Kidney (tissue), 13 donors: ENCODE measurements at regions not wholly inside any gene's neighbourhood (a gene's known extent, or its start where the extent isn't known, plus 50 kb on each side); places are given as distances from the start of the nearest gene placed in this dataset.
A peak's percentile ranks its signal among the peaks of the same experiment; 100 is the strongest.

Experiments
- DNase-seq, 5 donors: peaks; one replicate each; pipeline ENCODE4 v3.0.0-alpha.2; 2013 to 2020
- FAIRE-seq: peaks from 2 replicates; lab custom pipeline; 2012; peaks lifted over from hg19 to GRCh38; lab: Jason Lieb, UNC
- H3K27ac ChIP-seq, 2 donors: one replicate each; pipeline ENCODE4 v1.7.0; 2013; ENCODE audit warnings: low read depth in 2 of 2, low read length in 2 of 2, inconsistent platforms in 1 of 2
- H3K27me3 ChIP-seq: one replicate; pipeline ENCODE4 v1.7.1; 2013; ENCODE audit warnings: low read length, inconsistent platforms; ENCODE audit not compliant: control insufficient read depth, insufficient read depth
- H3K36me3 ChIP-seq, 3 donors: one replicate each; pipeline versions ENCODE4 v1.7.0 to v1.7.1; 2013; ENCODE audit warnings: low read length in 3 of 3, control low read depth in 1 of 3, inconsistent platforms in 1 of 3; ENCODE audit not compliant: insufficient read depth in 3 of 3, control insufficient read depth in 2 of 3
- H3K4me1 ChIP-seq, 3 donors: one replicate each; pipeline versions ENCODE4 v1.7.0 to v1.7.1; 2013; ENCODE audit warnings: low read length in 3 of 3, inconsistent platforms in 1 of 3, low read depth in 1 of 3; ENCODE audit not compliant: control insufficient read depth in 2 of 3, insufficient read depth in 2 of 3
- H3K4me3 ChIP-seq, 3 donors: one replicate each; pipeline versions ENCODE4 v1.7.0 to v1.8.1; 2013; ENCODE audit warnings: low read length in 3 of 3, control low read depth in 1 of 3, inconsistent platforms in 1 of 3
- H3K9ac ChIP-seq, 3 donors: one replicate each; pipeline versions ENCODE4 v1.7.0 to v1.7.1; 2013; ENCODE audit warnings: low read length in 3 of 3, control low read depth in 1 of 3, inconsistent platforms in 1 of 3
- H3K9me3 ChIP-seq, 3 donors: one replicate each; pipeline versions ENCODE4 v1.7.0 to v1.7.1; 2013; ENCODE audit warnings: low read length in 3 of 3, control low read depth in 1 of 3, inconsistent platforms in 1 of 3; ENCODE audit not compliant: control insufficient read depth in 2 of 3, insufficient read depth in 1 of 3
- intact Hi-C: fragments of 100-400 bp; cut with DNase I; formaldehyde crosslinking; loops from one replicate; pipeline ENCODE4 v1.11.1; 2022
- TF ChIP-seq, protein P1 (sequence below): IDR thresholded peaks from 3 replicates; pipeline ENCODE4 v1.5.1; 2012; ENCODE audit warnings: mild to moderate bottlenecking, moderate library complexity, borderline replicate concordance; ENCODE audit not compliant: insufficient read depth; ENCODE audit errors: extremely low read depth
- donor health status: control.
- donor health status: control.
- donor health status: control.
- donor health status: control.
- donor health status: control.
- donor health status: DM: yes; HTN: yes; CAD: no.
- donor health status: Normal renal cell carcinoma (clear cell type).

GRCh38 chr1:30197639-30198450, 525.5 kb downstream of the MATN1 start:
- no peaks in the 10 kb centered on the region for H3K4me1 ChIP-seq
- no peak for FAIRE-seq
- H3K4me3 ChIP-seq = no peak overlapping the region
- TF ChIP-seq, protein P1, sequence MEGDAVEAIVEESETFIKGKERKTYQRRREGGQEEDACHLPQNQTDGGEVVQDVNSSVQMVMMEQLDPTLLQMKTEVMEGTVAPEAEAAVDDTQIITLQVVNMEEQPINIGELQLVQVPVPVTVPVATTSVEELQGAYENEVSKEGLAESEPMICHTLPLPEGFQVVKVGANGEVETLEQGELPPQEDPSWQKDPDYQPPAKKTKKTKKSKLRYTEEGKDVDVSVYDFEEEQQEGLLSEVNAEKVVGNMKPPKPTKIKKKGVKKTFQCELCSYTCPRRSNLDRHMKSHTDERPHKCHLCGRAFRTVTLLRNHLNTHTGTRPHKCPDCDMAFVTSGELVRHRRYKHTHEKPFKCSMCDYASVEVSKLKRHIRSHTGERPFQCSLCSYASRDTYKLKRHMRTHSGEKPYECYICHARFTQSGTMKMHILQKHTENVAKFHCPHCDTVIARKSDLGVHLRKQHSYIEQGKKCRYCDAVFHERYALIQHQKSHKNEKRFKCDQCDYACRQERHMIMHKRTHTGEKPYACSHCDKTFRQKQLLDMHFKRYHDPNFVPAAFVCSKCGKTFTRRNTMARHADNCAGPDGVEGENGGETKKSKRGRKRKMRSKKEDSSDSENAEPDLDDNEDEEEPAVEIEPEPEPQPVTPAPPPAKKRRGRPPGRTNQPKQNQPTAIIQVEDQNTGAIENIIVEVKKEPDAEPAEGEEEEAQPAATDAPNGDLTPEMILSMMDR = no peak
- H3K36me3 ChIP-seq = no peaks in the 10 kb centered on the region
- H3K27me3 ChIP-seq = no peaks in the 10 kb centered on the region
- peak in 2 of 5 donors; percentile 29 to 56 for DNase-seq
- H3K9me3 ChIP-seq = no peaks in the 10 kb centered on the region
- H3K9ac ChIP-seq = no peak overlapping the region
- H3K27ac ChIP-seq = no peak overlapping the region
- intact Hi-C loops = no loop called here

- H3K27me3 ChIP-seq = no peaks in the 10 kb centered on the region
- no peak overlapping the region for H3K27ac ChIP-seq
- H3K9me3 ChIP-seq = no peaks in the 10 kb centered on the region
- no peak overlapping the region for H3K4me3 ChIP-seq
- H3K36me3 ChIP-seq = no peaks in the 10 kb centered on the region
- FAIRE-seq = no peak
- intact Hi-C loops = no loop called here
- DNase-seq = no peak
- H3K4me1 ChIP-seq = no peaks in the 10 kb centered on the region
- H3K9ac ChIP-seq = no peak overlapping the region
- TF ChIP-seq, protein P1 = no peak
These were observed 526.3 kb downstream of the MATN1 start for GRCh38 chr1:30196872-30197638.

DNA sequence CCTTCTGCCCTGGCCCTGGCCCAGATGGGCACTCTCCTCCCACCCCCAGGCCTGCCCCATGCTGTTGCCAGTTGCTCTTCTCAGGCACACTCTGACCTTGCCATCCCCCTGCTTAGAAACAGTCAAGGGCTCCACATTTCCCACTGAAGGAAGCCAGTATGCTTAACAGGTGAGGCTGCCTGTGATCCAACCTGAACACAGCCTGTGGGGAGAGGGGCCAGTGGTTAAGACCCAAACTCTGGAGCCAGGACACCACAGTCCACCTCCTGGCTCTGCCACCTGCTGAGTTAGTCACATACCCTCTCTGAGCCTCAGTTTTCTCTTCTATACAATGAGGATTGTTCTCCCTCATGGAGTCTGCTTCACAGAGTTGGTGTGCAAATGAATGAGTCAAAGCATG, 526.9 kb downstream of the MATN1 start:
- DNase-seq (no peak), FAIRE-seq (no peak)
- H3K9ac ChIP-seq = no peak overlapping the region
- intact Hi-C loops = no loop called here
- TF ChIP-seq, protein P1 = no peak
- H3K36me3 ChIP-seq = no peaks in the 10 kb centered on the region
- H3K4me3 ChIP-seq = no peak overlapping the region
- no peaks in the 10 kb centered on the region for H3K27me3 ChIP-seq
- no peaks in the 10 kb centered on the region for H3K9me3 ChIP-seq
- peak overlapping the region in 1 of 2 donors; percentile 11 for H3K27ac ChIP-seq
- no peaks in the 10 kb centered on the region for H3K4me1 ChIP-seq
